Lower leg skin (tissue), 4 donors: ENCODE measurements at regions not wholly inside any gene's neighbourhood (a gene's known extent, or its start where the extent isn't known, plus 50 kb on each side); places are given as distances from the start of the nearest gene placed in this dataset.

Source experiments
- DNase-seq, 2 donors: peaks; one replicate each; pipeline ENCODE4 v3.0.0-alpha.2; 2019; ENCODE audit warnings: low spot score in 2 of 2
- H3K4me3 ChIP-seq: fragments of 200-600 bp; sonication (generic); 2 replicates; pipeline ENCODE4 v1.5.1; 2017; ENCODE audit warnings: mild to moderate bottlenecking, low read depth; ENCODE audit not compliant: poor library complexity, severe bottlenecking
- CTCF ChIP-seq, 3 donors: fragments of 450-650 bp; IDR thresholded peaks; one replicate each; pipeline ENCODE4 v1.5.1; 2016; ENCODE audit warnings: antibody characterized with exemption in 3 of 3, mild to moderate bottlenecking in 3 of 3, moderate library complexity in 2 of 3
- POLR2A ChIP-seq, 2 donors: fragments of 450-650 bp; IDR thresholded peaks; one replicate each; pipeline ENCODE4 v1.6.1; 2016 to 2017; ENCODE audit warnings: antibody characterized with exemption in 2 of 2, mild to moderate bottlenecking in 1 of 2, moderate library complexity in 1 of 2
- WGBS, 2 donors: methylation state at CpG; one replicate each; pipeline ENCODE4 v1.1.5; 2018; 5-methylcytosine and 5-hydroxymethylcytosine counted together
- intact Hi-C: fragments of 100-400 bp; cut with DNase I; formaldehyde crosslinking; loops from one replicate; pipeline ENCODE4 v1.15.0; 2023; ENCODE audit warnings: low total_unique reads

- H3K4me3 ChIP-seq: no peak overlapping the region
- no peak for DNase-seq
- intact Hi-C loops: no loop called here
- no peak for TF ChIP-seq POLR2A (IDR thresholded peaks at IDR 0.05)
- no peak for TF ChIP-seq CTCF (IDR thresholded peaks at IDR 0.05)
Measured at GRCh38 chr19:28934631-28935030, 278.3 kb downstream of the UQCRFS1 start.

DNA sequence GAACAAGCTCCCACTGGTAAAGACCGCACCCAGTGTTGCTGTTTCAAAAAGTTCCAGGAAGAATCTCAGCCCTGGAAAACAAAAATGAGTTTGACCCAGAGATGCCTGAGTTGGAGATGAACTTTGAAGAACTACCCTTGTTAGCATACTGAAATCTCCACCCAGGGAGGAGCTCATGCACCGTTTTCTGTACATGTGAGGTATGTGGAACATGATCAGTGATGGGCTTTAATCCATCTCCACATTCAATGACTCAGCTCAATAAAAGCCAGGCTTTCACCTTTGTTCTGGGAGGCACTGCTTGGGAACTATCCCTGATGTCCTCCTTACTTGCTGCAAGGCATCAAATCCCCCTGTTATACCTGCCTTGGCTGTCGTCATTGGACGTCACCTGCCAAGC is 279.9 kb downstream of the UQCRFS1 start:
- WGBS, 2 donors: 56 to 70% methylated on average over 4 of the region's 4 CpGs
- TF ChIP-seq CTCF (IDR thresholded peaks at IDR 0.05) (no peak), POLR2A (IDR thresholded peaks at IDR 0.05) (no peak)
- intact Hi-C loops: no loop called here
- DNase-seq: no peak
- H3K4me3 ChIP-seq: no peak overlapping the region

GRCh38 chr19:28932446-28932845 is 280.5 kb downstream of the UQCRFS1 start:
- TF ChIP-seq POLR2A (IDR thresholded peaks at IDR 0.05) (no peak), CTCF (IDR thresholded peaks at IDR 0.05) (no peak)
- intact Hi-C loops: no loop called here
- no peak for DNase-seq
- 73 to 82% methylated on average over 3 of the region's 3 CpGs for WGBS, 2 donors
- no peak overlapping the region for H3K4me3 ChIP-seq

DNA sequence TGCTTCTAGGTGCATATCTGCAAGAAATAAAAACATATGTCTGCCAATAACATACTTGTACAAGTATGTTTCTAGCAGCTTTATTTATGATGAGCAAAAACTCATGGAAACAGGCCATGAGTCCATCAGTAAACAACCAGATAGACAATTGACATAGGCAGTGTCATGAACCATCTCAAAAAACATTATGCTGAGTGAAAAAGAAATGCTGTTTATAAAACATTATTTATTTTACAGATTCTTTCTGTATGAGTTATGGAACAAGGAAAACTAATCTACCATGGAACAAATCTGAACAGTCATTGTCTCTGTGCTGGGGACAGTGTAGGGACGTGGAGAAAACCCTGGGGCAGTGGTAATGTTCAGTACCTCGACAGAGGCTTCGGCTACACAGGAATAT is 283.9 kb downstream of the UQCRFS1 start:
- intact Hi-C loops: no loop called here
- DNase-seq: no peak
- 51 to 68% methylated on average over 3 of the region's 3 CpGs for WGBS, 2 donors
- TF ChIP-seq POLR2A (IDR thresholded peaks at IDR 0.05) (no peak), CTCF (IDR thresholded peaks at IDR 0.05) (no peak)
- H3K4me3 ChIP-seq: no peak overlapping the region

- WGBS, 2 donors: 82 to 83% methylated on average over 4 of the region's 4 CpGs
- intact Hi-C loops: no loop called here
- DNase-seq: no peak
- TF ChIP-seq CTCF (IDR thresholded peaks at IDR 0.05): no peak
- H3K4me3 ChIP-seq: no peak overlapping the region
Measured at GRCh38 chr19:28927456-28927855, 285.5 kb downstream of the UQCRFS1 start.

GRCh38 chr19:28920269-28921066 is 292.5 kb downstream of the UQCRFS1 start:
- TF ChIP-seq POLR2A (IDR thresholded peaks at IDR 0.05): no peak
- TF ChIP-seq CTCF (IDR thresholded peaks at IDR 0.05): no peak
- intact Hi-C loops: no loop called here
- 47 to 51% methylated on average over 17 of the region's 17 CpGs for WGBS, 2 donors
- no peak overlapping the region for H3K4me3 ChIP-seq
- DNase-seq: no peak
